NT2/D1 (cell line): ENCODE measurements at regions not wholly inside any gene's neighbourhood (a gene's known extent, or its start where the extent isn't known, plus 50 kb on each side); places are given as distances from the start of the nearest gene placed in this dataset.

Experiments
- DNase-seq: peaks from one replicate; pipeline ENCODE4 v3.0.0-alpha.2; 2011; ENCODE audit warnings: low read depth, low spot score
- H3K27me3 ChIP-seq: 2 replicates; pipeline ENCODE4 v1.6.0; 2011; ENCODE audit warnings: mild to moderate bottlenecking; ENCODE audit not compliant: insufficient read length, insufficient read depth
- H3K36me3 ChIP-seq: 2 replicates; pipeline ENCODE4 v1.6.1; 2011; ENCODE audit warnings: mild to moderate bottlenecking, low read length, mixed read lengths; ENCODE audit not compliant: insufficient read depth, insufficient read length
- H3K4me1 ChIP-seq: 2 replicates; pipeline ENCODE4 v1.5.1; 2011; ENCODE audit not compliant: insufficient read depth, insufficient read length
- H3K4me3 ChIP-seq: 2 replicates; pipeline ENCODE4 v1.5.1; 2011; ENCODE audit warnings: low read depth; ENCODE audit not compliant: insufficient read length
- H3K9ac ChIP-seq: 2 replicates; pipeline ENCODE4 v1.6.0; 2011; ENCODE audit warnings: low read depth; ENCODE audit not compliant: insufficient read length
- H3K9me3 ChIP-seq: 2 replicates; pipeline ENCODE4 v1.5.1; 2011; ENCODE audit warnings: mild to moderate bottlenecking, low read length; ENCODE audit not compliant: insufficient read depth
- SUZ12 ChIP-seq: IDR thresholded peaks from 2 replicates; pipeline ENCODE4 v1.6.1; 2011; ENCODE audit not compliant: insufficient read length, insufficient read depth; ENCODE audit errors: extremely low read depth
- YY1 ChIP-seq: IDR thresholded peaks from 2 replicates; pipeline ENCODE4 v1.6.1; 2011; ENCODE audit not compliant: insufficient read length, insufficient read depth
- ZNF274 ChIP-seq: IDR thresholded peaks from 2 replicates; pipeline ENCODE4 v1.6.1; 2011; ENCODE audit warnings: mild to moderate bottlenecking, low read depth, low read length

DNA sequence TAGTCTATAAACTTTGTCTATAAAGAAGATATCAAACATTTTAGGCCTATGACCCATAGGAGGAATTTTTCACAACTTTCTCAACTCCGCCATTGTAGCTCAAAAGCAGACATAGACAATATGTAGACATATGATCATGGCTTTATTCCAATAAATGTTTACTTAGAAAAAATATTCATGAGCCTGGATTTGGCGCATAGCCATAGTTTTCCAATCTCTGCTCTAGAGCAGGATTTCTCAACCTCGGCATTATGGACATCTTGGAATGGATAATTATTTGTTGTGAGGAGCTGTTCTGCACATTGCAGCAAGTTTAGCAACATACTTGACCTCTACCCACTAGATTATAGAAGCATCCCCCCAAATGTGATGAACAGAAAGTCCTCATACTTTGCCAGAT, 532.6 kb downstream of the ANKRD7 start:
- Histone ChIP-seq H3K27me3 (no peaks in the 10 kb centered on the region), H3K9ac (no peak overlapping the region), H3K4me3 (no peak overlapping the region), H3K36me3 (no peaks in the 10 kb centered on the region), H3K9me3 (0 out of 2 replicates have a peak, but pooled peaks cover 5% of the 10 kb centered on the region), H3K4me1 (no peaks in the 10 kb centered on the region)
- no peak for DNase-seq
- TF ChIP-seq YY1: no peak
- TF ChIP-seq SUZ12: no peak
- TF ChIP-seq ZNF274: no peak

DNA sequence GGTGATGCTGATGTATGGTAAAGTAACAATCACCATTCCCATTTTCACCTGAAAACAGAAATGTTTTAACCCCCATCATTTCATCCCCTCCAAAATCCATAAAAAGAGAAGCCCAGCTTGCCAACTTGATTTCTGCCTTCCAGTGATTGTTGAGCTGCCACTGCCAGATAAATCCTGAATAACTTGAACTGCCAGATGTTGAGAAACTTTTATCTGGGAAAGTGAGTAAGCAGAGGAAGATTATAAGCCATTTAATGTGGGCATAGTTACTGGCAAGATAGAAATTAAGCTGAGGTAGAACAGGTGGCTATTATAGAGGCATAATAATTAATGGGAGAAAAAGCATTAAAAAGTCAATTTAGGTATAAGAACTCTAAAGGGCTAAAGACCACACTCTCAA, 534.1 kb downstream of the ANKRD7 start:
- Histone ChIP-seq H3K9ac (no peak overlapping the region), H3K9me3 (0 out of 2 replicates have a peak, but pooled peaks cover 5% of the 10 kb centered on the region), H3K4me1 (no peaks in the 10 kb centered on the region), H3K27me3 (no peaks in the 10 kb centered on the region), H3K36me3 (no peaks in the 10 kb centered on the region), H3K4me3 (no peak overlapping the region)
- DNase-seq: no peak
- TF ChIP-seq YY1: no peak

DNA sequence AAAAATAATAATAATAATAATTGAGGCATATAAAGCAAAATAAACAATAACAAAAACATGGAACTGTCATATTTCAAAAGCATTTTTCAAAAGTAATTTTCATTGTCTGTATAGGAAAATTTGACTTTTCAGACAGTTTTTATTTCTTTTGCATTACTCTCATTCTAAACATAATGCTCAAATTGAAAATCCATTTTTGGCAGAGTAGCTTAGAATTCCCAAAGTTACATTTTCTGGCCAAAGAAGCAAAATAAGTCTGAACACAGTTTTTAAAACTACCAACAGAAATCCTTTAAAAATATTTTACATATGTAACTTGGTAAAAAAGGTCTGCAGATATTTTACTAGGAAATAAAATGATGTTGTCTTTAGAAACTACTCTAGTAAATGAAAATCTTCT, 535.4 kb downstream of the ANKRD7 start:
- TF ChIP-seq ZNF274 (no peak), YY1 (no peak), SUZ12 (no peak)
- Histone ChIP-seq H3K9ac (no peak overlapping the region), H3K4me3 (no peak overlapping the region), H3K27me3 (no peaks in the 10 kb centered on the region), H3K4me1 (no peaks in the 10 kb centered on the region), H3K36me3 (no peaks in the 10 kb centered on the region), H3K9me3 (0 out of 2 replicates have a peak, but pooled peaks cover 5% of the 10 kb centered on the region)
- no peak for DNase-seq

DNA sequence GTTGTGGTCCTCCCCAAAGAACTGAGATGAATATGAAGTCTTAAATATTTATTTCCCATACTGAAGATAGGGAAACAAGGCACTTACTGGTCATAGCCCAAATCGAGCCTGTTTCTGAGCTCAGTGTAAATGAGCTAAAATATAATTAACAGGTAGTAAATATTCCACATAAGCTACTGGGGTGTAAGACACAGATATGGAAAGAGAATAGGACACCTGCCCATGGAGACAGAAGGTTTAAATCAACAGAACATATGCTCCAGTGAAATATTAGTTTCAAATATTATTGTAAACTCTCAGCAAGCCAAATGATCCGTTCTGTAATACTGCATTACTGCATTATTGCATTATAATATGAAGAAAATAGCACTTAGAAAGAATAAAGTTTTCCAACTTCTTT, 537.9 kb downstream of the ANKRD7 start:
- Histone ChIP-seq H3K36me3 (no peaks in the 10 kb centered on the region), H3K9ac (no peak overlapping the region), H3K27me3 (no peaks in the 10 kb centered on the region), H3K4me1 (no peaks in the 10 kb centered on the region), H3K9me3 (0 out of 2 replicates have a peak, but pooled peaks cover 5% of the 10 kb centered on the region), H3K4me3 (no peak overlapping the region)
- TF ChIP-seq YY1 (no peak), SUZ12 (no peak), ZNF274 (no peak)
- DNase-seq: no peak

DNA sequence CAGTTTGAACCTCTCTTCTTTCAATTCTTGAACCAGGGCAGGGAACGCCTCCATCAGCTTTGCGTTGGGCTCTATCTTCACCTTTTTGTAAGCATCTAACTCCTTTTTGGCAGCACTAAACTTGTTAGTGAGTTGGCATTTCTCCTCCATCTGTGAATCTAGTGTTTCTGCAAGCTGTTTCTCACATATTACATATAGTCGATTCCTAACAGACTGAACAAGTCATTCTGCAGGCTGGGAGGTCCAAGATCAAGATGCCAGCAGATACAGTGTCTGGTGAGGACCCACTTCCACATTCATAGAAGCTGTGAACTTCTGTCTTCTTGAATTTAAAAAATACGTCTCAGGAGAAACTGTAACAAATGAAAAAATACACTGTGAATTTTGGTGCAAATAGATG, 539.7 kb downstream of the ANKRD7 start:
- H3K27me3 ChIP-seq: no peaks in the 10 kb centered on the region
- H3K4me1 ChIP-seq: no peaks in the 10 kb centered on the region
- no peak overlapping the region for H3K4me3 ChIP-seq
- DNase-seq: no peak
- H3K36me3 ChIP-seq: no peaks in the 10 kb centered on the region
- H3K9ac ChIP-seq: no peak overlapping the region
- 0 out of 2 replicates have a peak, but pooled peaks cover 5% of the 10 kb centered on the region for H3K9me3 ChIP-seq
- no peak for TF ChIP-seq YY1

DNA sequence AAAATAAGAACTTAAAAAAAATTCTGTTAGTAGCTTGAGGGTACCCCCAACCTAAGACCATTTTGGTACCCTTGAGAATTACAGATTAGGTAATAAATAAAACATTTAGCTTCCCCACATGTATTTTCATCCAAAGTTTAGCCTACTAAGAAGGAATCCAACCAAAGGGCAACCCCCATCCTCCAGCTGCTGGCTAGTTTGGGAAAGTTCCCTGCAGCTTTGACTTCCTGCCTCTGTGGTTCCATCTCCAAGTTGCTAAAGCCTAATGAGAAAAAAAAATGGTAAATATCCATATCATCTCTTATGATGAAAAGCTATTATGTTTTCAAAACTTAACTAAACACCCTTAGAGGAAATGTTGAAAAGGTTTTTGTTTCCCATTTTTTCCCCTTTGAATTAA, 547.2 kb downstream of the ANKRD7 start:
- H3K4me1 ChIP-seq: no peaks in the 10 kb centered on the region
- H3K9ac ChIP-seq: no peak overlapping the region
- no peaks in the 10 kb centered on the region for H3K9me3 ChIP-seq
- TF ChIP-seq ZNF274 (no peak), SUZ12 (no peak), YY1 (no peak)
- no peak for DNase-seq
- H3K36me3 ChIP-seq: no peaks in the 10 kb centered on the region
- H3K27me3 ChIP-seq: no peaks in the 10 kb centered on the region
- no peak overlapping the region for H3K4me3 ChIP-seq

DNA sequence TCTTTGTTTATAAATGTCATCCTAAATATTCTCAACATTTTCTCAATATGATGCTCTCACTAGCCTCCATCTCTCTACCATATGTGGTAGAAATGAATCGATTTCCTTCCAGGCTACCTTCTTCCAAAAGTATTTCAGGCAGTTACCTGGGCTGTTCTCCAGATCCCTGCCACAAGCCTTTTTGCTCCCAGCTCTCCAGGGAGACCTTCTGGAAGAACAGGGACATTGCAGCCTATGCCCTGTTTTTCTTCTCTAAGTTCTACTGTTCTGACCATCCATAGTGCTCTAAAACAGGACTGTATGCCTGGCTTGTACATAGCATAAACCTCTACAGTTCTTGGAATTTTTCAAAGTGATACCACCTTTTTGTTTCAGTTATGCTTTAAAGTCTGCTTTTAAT, 552.8 kb downstream of the ANKRD7 start:
- no peak overlapping the region for H3K9ac ChIP-seq
- no peaks in the 10 kb centered on the region for H3K4me1 ChIP-seq
- TF ChIP-seq YY1 (no peak), ZNF274 (no peak), SUZ12 (no peak)
- no peaks in the 10 kb centered on the region for H3K9me3 ChIP-seq
- H3K36me3 ChIP-seq: no peaks in the 10 kb centered on the region
- H3K4me3 ChIP-seq: no peak overlapping the region
- DNase-seq: no peak
- H3K27me3 ChIP-seq: no peaks in the 10 kb centered on the region

DNA sequence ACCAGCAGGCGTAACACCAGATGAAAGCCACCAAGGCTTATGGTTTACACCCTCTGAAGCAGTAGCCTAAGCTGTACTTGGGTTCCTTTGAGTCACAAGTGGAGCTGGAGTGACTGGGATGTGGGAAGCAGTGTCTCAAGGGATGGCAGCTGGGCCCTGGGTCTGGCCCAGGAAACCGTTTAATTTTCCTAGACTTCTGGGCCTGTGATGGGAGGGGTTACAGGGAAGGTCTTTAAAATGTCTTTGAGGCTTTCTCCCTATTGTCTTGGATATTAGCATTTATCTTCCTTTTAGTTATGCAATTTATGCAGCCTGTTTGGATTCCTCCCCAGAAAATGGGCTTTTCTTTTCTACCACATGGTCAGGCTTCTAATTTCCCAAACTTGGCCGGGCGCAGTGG, 568.2 kb downstream of the ANKRD7 start:
- TF ChIP-seq YY1: no peak
- TF ChIP-seq ZNF274: no peak
- no peak for TF ChIP-seq SUZ12
- Histone ChIP-seq H3K4me1 (no peaks in the 10 kb centered on the region), H3K27me3 (no peaks in the 10 kb centered on the region), H3K4me3 (no peak overlapping the region), H3K36me3 (no peaks in the 10 kb centered on the region), H3K9ac (no peak overlapping the region), H3K9me3 (no peaks in the 10 kb centered on the region)
- DNase-seq: no peak
